Heart left ventricle (tissue), 13 donors: ENCODE measurements at regions not wholly inside any gene's neighbourhood (a gene's known extent, or its start where the extent isn't known, plus 50 kb on each side); places are given as distances from the start of the nearest gene placed in this dataset.

Experiments used
- POLR2A ChIP-seq, 2 donors: fragments of 450-650 bp; IDR thresholded peaks; one replicate each; pipeline ENCODE4 v1.6.1; 2017; ENCODE audit warnings: antibody characterized with exemption in 2 of 2, mild to moderate bottlenecking in 2 of 2, moderate library complexity in 2 of 2
- TF ChIP-seq, protein P1 (sequence below), 12 donors: fragments of 200-600 bp; sonication (generic) in 4 of 12; IDR thresholded peaks; one replicate each; pipeline versions ENCODE4 v1.5.0 to v1.8.0; 2018 to 2022; ENCODE audit warnings: antibody characterized with exemption in 12 of 12, mild to moderate bottlenecking in 5 of 12
- donor health status: ischemic (EF 13 %, LVEDD 7.1; RV severe dilation, severe dysfunction).
- donor health status: DM: no; HTN: yes; CAD: no.
- donor health status: DM: no; HTN: no; CAD: no.
- donor health status: ischemic (EF 25% LVEDD 6.9; RV normal size, moderate dysfunction).
- donor health status: ischemic (EF 25% LVEDD 5.7; RV mildly dilated, moderate dysfunction).
- donor health status: ischemic (EF 35%, LVEDD 5.7; RV mildly dilated, moderate dysfunction).
- donor health status: nonischemic (EF 11% LVEDD 7.7; RV severe dilation, severe dysfunction).
- donor health status: DM: yes; HTN: yes; CAD: no.
- donor health status: PGD.
- donor health status: ischemic (EF 29% LVEDD 5.4; RV normal size, mild dysfunction).
- donor health status: nonischemic (EF 23%, LVEDD 6.1; RV moderate dilation, normal function).

DNA sequence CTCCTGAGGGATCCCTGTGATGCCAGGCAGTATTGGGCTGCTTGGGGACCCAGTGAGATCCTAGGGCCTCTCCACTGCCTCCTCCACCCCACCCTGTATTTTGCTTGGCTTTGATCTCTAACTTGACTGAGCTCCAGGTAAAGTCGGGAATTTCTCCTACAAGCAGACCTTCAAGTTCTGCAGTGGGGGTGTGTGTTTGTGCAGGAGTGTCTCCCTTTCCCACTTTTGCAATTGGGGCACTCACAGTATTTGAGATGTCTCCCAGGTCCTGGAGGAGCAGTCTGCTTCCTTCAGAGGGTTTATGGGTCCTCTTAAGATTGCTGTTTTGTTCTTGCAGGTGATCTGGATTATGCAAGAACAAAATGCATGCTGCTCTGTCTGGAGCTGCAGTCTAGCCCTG, 68.9 kb downstream of the ALG10B start:
- TF ChIP-seq, protein P1, sequence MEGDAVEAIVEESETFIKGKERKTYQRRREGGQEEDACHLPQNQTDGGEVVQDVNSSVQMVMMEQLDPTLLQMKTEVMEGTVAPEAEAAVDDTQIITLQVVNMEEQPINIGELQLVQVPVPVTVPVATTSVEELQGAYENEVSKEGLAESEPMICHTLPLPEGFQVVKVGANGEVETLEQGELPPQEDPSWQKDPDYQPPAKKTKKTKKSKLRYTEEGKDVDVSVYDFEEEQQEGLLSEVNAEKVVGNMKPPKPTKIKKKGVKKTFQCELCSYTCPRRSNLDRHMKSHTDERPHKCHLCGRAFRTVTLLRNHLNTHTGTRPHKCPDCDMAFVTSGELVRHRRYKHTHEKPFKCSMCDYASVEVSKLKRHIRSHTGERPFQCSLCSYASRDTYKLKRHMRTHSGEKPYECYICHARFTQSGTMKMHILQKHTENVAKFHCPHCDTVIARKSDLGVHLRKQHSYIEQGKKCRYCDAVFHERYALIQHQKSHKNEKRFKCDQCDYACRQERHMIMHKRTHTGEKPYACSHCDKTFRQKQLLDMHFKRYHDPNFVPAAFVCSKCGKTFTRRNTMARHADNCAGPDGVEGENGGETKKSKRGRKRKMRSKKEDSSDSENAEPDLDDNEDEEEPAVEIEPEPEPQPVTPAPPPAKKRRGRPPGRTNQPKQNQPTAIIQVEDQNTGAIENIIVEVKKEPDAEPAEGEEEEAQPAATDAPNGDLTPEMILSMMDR (IDR thresholded peaks at IDR 0.05) = no peak
- TF ChIP-seq POLR2A (IDR thresholded peaks at IDR 0.05) = no peak
